CD4-positive, CD25-positive, alpha-beta regulatory T cell (primary cell): ENCODE measurements at regions not wholly inside any gene's neighbourhood (a gene's known extent, or its start where the extent isn't known, plus 50 kb on each side); places are given as distances from the start of the nearest gene placed in this dataset.

Experiments
- ATAC-seq, 2 donors: fragments of 150-1000 bp; cut with Tn5 transposase; one replicate each; pipeline ENCODE4 v1.10.0; 2021; ENCODE audit warnings: low read depth in 2 of 2, moderate number of reproducible peaks in 2 of 2, moderate library complexity in 1 of 2
- DNase-seq, 3 donors: peaks; one replicate each; pipeline versions ENCODE4 v3.0.0 to v3.0.0-alpha.2; 2012 to 2022; ENCODE audit warnings: mixed read lengths in 1 of 3
- H3K27ac ChIP-seq: one replicate; pipeline ENCODE4 v1.7.0; 2013; ENCODE audit warnings: mild to moderate bottlenecking, low read length; ENCODE audit not compliant: insufficient read depth, poor library complexity, severe bottlenecking
- H3K27me3 ChIP-seq: one replicate; pipeline ENCODE4 v1.7.0; 2013; ENCODE audit warnings: low read length; ENCODE audit not compliant: control insufficient read depth, insufficient read depth
- H3K36me3 ChIP-seq: one replicate; pipeline ENCODE4 v1.7.0; 2013; ENCODE audit warnings: mild to moderate bottlenecking, low read length, moderate library complexity; ENCODE audit not compliant: control insufficient read depth, insufficient read depth
- H3K4me1 ChIP-seq: 2 replicates; pipeline ENCODE4 v1.7.0; 2013; ENCODE audit warnings: mild to moderate bottlenecking, low read length; ENCODE audit not compliant: insufficient read depth, control insufficient read depth, poor library complexity, severe bottlenecking
- H3K4me3 ChIP-seq: one replicate; pipeline ENCODE4 v1.7.0; 2013; ENCODE audit warnings: low read depth, mild to moderate bottlenecking, low read length, moderate library complexity
- H3K9me3 ChIP-seq, 2 experiments: 1 replicate in 1 of 2; 2 replicates in 1 of 2; pipeline ENCODE4 v1.7.0; 2013; ENCODE audit warnings: low read length in 2 of 2, mild to moderate bottlenecking in 1 of 2, moderate library complexity in 1 of 2; ENCODE audit not compliant: control insufficient read depth in 2 of 2
- H3K27ac Mint-ChIP-seq, 3 donors: one replicate each; pipeline ENCODE4 v1.8.0; 2020 to 2022; ENCODE audit warnings: mild to moderate bottlenecking in 3 of 3, mixed read lengths in 3 of 3, moderate library complexity in 2 of 3
- H3K27me3 Mint-ChIP-seq: one replicate; pipeline ENCODE4 v1.8.0; 2022; ENCODE audit warnings: mild to moderate bottlenecking, mixed read lengths
- H3K36me3 Mint-ChIP-seq: one replicate; pipeline ENCODE4 v1.8.0; 2020; ENCODE audit warnings: mixed read lengths
- H3K4me1 Mint-ChIP-seq, 4 donors: one replicate each; pipeline ENCODE4 v1.8.0; 2020 to 2022; ENCODE audit warnings: mixed read lengths in 4 of 4, mild to moderate bottlenecking in 1 of 4
- H3K4me3 Mint-ChIP-seq, 4 donors: one replicate each; pipeline ENCODE4 v1.8.0; 2020 to 2022; ENCODE audit warnings: mild to moderate bottlenecking in 4 of 4, mixed read lengths in 4 of 4, moderate library complexity in 3 of 4
- H3K9me3 Mint-ChIP-seq, 7 donors: one replicate each; pipeline ENCODE4 v1.8.0; 2020 to 2022; ENCODE audit warnings: mixed read lengths in 7 of 7, mild to moderate bottlenecking in 3 of 7, moderate library complexity in 2 of 7

DNA sequence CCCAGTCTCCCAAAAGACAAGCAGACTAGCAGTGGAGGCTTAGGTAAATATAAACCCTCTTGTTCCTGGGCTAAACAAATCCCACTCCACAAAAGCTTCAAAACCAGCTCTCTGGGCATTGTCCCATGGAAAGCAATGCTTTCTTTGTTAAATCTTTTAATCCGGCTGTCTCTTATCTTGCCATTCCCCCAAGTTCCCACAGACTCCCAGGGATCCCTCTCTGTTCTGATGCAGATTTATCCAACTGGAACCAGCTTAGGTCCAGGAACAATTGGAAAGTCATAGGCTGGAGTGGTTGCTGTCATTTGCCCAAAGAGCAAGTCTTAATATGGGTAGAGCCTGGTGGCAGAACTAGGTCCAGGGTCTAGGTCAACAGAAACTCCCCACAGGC lies 110.1 kb upstream of the ATP1A1 start:
- Histone ChIP-seq H3K4me3 (no peak overlapping the region), H3K4me1 (no peaks in the 10 kb centered on the region), H3K36me3 (no peaks in the 10 kb centered on the region), H3K9me3 (no peaks in the 10 kb centered on the region), H3K27me3 (no peaks in the 10 kb centered on the region), H3K27ac (no peak overlapping the region)
- peaks cover 3% of the 10 kb centered on the region for H3K36me3 Mint-ChIP-seq
- no peak overlapping the region for H3K4me3 Mint-ChIP-seq
- H3K27ac Mint-ChIP-seq: no peak overlapping the region
- H3K4me1 Mint-ChIP-seq: peaks cover 0 to 34% (median 13%) of the 10 kb centered on the region in 4 donors
- no peak for DNase-seq
- peaks cover 0 to 2% (median 0%) of the 10 kb centered on the region in 7 donors for H3K9me3 Mint-ChIP-seq
- H3K27me3 Mint-ChIP-seq: peaks cover 10% of the 10 kb centered on the region
- no peak for ATAC-seq

DNA sequence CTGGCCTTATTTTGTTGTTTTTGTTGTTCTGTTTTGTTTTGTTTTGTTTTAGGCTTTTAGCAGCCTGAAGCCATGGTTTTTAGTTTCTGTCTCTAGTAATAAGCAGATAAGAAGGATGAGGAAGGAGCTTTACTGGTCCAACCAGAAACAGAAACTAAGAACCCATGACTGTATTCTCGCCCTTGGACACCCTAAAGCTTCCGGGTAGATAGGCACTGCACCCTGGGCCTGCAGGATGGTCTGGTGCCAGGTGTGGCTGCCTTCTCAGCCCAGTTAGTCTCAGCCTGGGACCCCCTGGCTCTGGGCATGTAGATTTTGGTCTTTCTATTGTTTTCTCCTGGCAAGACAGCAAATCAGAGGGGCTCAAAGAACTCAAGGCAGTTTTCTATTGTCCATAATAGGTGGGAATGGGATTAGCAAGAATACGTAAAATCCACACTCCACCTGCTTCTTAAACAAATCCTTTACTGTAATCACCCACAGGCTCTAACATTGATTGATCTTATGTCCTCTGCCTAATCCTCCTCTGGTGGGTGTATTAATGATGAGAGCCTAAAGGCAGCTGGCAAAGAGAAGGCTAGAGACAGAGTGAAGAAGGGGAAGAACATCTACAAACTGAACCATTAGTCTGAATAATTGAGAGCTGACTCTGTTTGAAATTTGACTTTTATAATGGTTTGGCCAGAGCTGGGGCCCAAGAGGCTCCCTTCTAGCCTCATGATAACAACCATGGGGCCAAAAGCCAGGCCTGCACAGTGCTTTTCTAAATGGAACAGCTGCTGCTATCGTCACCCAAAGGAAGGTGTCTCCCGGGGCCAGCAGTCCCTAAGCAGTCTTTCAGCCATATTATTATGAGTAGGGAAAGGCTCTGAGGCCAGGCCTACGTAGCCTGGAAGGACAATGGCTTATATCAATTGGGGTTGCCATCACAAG lies 106.8 kb upstream of the ATP1A1 start:
- no peak for ATAC-seq
- Histone ChIP-seq H3K36me3 (no peaks in the 10 kb centered on the region), H3K9me3 (no peaks in the 10 kb centered on the region), H3K27ac (no peak overlapping the region), H3K4me1 (no peaks in the 10 kb centered on the region), H3K4me3 (no peak overlapping the region), H3K27me3 (no peaks in the 10 kb centered on the region)
- H3K27ac Mint-ChIP-seq: peak overlapping the region in 2 of 3 donors; percentile 40 to 80
- peaks cover 16% of the 10 kb centered on the region for H3K27me3 Mint-ChIP-seq
- DNase-seq: no peak
- H3K9me3 Mint-ChIP-seq: peaks cover 0 to 2% (median 0%) of the 10 kb centered on the region in 7 donors
- H3K36me3 Mint-ChIP-seq: peaks cover 3% of the 10 kb centered on the region
- peaks cover 0 to 27% (median 8%) of the 10 kb centered on the region in 4 donors for H3K4me1 Mint-ChIP-seq
- H3K4me3 Mint-ChIP-seq: no peak overlapping the region

DNA sequence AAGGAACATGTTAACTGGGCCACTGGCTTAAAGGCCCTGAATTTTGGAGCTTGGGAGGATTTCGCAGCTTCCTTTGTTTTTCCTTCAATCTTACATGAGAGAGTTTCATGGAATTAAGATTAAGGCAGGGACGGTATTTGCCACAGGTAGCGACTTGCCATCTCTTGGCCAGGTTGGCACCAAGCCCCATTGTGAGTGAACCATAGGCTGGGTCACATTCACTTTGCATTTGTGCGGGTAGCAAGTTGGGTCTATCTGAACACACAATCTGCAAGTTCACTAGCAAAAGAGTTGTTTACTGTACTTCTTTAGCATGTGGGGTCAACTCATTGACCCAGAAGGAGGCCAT lies 106.2 kb upstream of the ATP1A1 start:
- H3K9me3 Mint-ChIP-seq: peaks cover 0 to 2% (median 0%) of the 10 kb centered on the region in 7 donors
- H3K4me3 Mint-ChIP-seq: no peak overlapping the region
- H3K27me3 ChIP-seq: no peaks in the 10 kb centered on the region
- H3K27ac Mint-ChIP-seq: peak overlapping the region in 1 of 3 donors; percentile 40
- H3K9me3 ChIP-seq: no peaks in the 10 kb centered on the region
- ATAC-seq: no peak
- peaks cover 13% of the 10 kb centered on the region for H3K27me3 Mint-ChIP-seq
- peaks cover 3% of the 10 kb centered on the region for H3K36me3 Mint-ChIP-seq
- H3K4me1 Mint-ChIP-seq: peaks cover 0 to 23% (median 7%) of the 10 kb centered on the region in 4 donors
- no peaks in the 10 kb centered on the region for H3K4me1 ChIP-seq
- H3K36me3 ChIP-seq: no peaks in the 10 kb centered on the region
- DNase-seq: no peak
- no peak overlapping the region for H3K4me3 ChIP-seq
- no peak overlapping the region for H3K27ac ChIP-seq

DNA sequence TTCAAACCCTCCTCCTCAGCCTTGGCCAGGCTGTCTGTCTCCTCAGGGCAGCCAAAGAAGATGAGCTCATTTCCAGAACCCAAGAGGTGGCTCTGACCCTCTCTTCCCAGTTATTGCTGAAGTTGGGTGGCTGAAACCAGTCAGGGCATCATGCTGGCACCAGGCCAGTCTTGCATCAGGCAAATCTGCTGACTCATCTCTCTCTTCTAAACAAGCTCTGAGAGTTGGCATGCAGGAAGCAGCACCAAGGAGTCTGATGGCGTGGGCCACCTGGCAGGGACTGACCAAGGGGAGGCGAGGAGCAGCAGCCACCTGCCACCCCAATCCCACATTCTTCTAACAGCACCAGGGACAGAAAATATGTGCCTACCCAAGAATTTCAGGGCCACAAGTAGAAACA lies 104.8 kb upstream of the ATP1A1 start:
- no peaks in the 10 kb centered on the region for H3K36me3 ChIP-seq
- H3K27ac ChIP-seq: no peak overlapping the region
- peaks cover 0 to 20% (median 5%) of the 10 kb centered on the region in 4 donors for H3K4me1 Mint-ChIP-seq
- no peaks in the 10 kb centered on the region for H3K9me3 ChIP-seq
- peak overlapping the region in 1 of 3 donors; percentile 42 for H3K27ac Mint-ChIP-seq
- no peak overlapping the region for H3K4me3 ChIP-seq
- DNase-seq (peak in 1 of 3 donors; percentile 39), ATAC-seq (peak in 1 of 2 donors; percentile 34)
- no peaks in the 10 kb centered on the region for H3K27me3 ChIP-seq
- H3K4me3 Mint-ChIP-seq: peak overlapping the region in 1 of 4 donors; percentile 50
- H3K9me3 Mint-ChIP-seq: peaks cover 0 to 2% (median 0%) of the 10 kb centered on the region in 7 donors
- H3K36me3 Mint-ChIP-seq: peaks cover 3% of the 10 kb centered on the region
- peaks cover 7% of the 10 kb centered on the region for H3K27me3 Mint-ChIP-seq
- H3K4me1 ChIP-seq: no peaks in the 10 kb centered on the region

DNA sequence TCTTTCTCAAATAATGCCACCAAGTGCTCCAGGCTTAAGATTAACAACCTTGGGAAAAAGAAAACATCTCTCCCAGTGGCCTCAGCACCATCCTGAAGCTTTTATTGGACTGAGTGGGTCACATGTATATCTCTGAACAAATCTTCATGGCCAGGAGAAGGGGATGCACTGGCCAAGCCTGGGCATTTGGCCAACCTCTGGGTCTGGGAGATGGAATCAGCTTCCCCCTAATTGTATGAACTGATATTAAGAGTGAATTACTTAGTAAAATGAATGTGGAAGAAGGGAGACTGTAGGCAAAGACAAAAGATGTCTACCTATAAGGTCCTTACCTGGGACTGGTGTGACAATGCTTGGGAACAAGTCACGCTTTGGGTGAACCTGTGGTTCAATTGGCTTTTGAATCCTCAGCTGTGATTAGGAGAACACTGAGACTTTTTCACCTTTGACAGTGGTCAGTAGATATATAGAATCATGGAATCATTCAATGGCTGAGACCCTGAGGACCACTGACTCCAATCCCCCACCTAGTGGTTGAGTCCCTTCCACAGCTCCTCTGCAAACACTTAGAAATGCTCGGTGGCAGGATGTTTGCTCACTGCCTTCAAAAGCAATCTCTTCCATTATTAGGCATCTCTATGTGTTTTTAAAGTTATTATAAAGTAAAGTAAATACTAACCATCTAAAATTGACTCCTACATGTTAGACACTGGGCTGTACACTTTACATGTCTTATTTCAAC lies 102.6 kb upstream of the ATP1A1 start:
- Mint-ChIP-seq H3K9me3 (peaks cover 0 to 2% (median 0%) of the 10 kb centered on the region in 7 donors), H3K4me1 (peaks cover 0 to 23% (median 5%) of the 10 kb centered on the region in 4 donors), H3K27ac (peak overlapping the region in 2 of 3 donors; percentile 23 to 45), H3K36me3 (peaks cover 3% of the 10 kb centered on the region), H3K27me3 (peaks cover 21% of the 10 kb centered on the region), H3K4me3 (no peak overlapping the region)
- Histone ChIP-seq H3K36me3 (no peaks in the 10 kb centered on the region), H3K4me3 (no peak overlapping the region), H3K27me3 (no peaks in the 10 kb centered on the region), H3K27ac (no peak overlapping the region), H3K4me1 (no peaks in the 10 kb centered on the region), H3K9me3 (no peaks in the 10 kb centered on the region)
- no peak for ATAC-seq
- DNase-seq: no peak

DNA sequence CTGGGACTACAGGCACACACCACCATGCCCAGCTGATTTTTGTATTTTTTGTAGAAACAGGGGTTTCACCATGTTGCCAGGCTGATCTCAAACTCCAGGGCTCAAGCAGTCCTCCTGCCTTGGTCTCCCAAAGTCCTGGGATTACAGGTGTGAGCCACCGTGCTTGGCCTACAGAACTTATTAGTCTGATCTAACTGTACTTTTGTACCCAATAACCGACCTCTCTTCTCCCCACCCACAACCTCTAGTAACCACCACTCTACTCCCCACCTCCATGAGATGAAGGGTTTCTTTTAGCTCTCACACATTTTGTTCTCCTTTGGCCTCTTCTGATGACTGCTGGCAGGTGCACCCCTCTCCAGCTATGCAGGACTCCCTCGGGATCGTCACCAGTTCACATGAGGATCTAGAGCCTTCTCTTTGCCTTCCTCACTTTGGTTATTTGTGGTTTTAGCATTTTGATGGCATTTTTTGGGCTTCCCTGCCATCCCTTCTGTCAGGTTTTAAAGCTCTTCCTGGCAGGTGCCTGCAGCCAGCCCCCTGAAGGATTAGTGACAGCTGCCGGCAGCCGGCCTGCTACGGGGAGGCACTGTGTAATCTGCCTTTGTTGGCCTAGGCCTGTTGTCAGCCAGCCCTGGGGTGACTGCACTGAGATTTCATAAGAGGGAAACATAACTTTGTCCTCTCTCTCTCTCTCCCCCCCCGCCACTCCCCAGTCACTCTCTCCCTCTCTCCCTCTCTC lies 99.8 kb upstream of the ATP1A1 start:
- no peak overlapping the region for H3K4me3 Mint-ChIP-seq
- H3K27ac Mint-ChIP-seq: peak overlapping the region in 1 of 3 donors; percentile 81

DNA sequence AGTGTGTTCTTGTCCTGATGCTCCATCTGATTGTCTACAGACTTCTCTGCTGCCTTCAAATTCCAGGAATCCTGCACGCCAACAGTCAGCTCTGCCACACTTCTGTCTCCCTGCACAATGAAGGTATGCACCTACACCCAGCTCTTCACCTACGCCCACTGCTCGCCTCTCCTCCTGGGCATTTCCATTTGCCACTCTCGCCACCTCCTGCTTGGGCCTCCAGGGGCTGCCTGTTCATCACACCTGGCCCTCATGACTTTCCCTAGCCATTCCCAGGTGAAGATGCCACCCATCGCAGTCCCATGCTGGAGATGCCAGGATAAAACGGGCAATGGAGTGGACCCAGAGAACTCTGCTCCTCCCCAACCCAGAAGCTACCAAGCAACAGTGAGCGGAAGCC lies 96.5 kb upstream of the ATP1A1 start:
- peak overlapping the region in 1 of 4 donors; percentile 58 for H3K4me3 Mint-ChIP-seq

More for the DNA sequence above, 99.8 kb upstream of the ATP1A1 start:
- peaks cover 0 to 10% (median 2%) of the 10 kb centered on the region in 4 donors for H3K4me1 Mint-ChIP-seq
- peaks cover 32% of the 10 kb centered on the region for H3K27me3 Mint-ChIP-seq
- no peaks in the 10 kb centered on the region for H3K36me3 Mint-ChIP-seq
- H3K36me3 ChIP-seq: no peaks in the 10 kb centered on the region
- H3K4me1 ChIP-seq: no peaks in the 10 kb centered on the region
- no peak overlapping the region for H3K27ac ChIP-seq
- no peaks in the 10 kb centered on the region for H3K9me3 ChIP-seq
- no peak overlapping the region for H3K4me3 ChIP-seq
- DNase-seq (no peak), ATAC-seq (no peak)
- H3K9me3 Mint-ChIP-seq: no peaks in the 10 kb centered on the region
- no peaks in the 10 kb centered on the region for H3K27me3 ChIP-seq

More for the DNA sequence above, 96.5 kb upstream of the ATP1A1 start:
- H3K4me1 Mint-ChIP-seq: peaks cover 0 to 6% (median 4%) of the 10 kb centered on the region in 4 donors
- H3K27me3 Mint-ChIP-seq: peaks cover 44% of the 10 kb centered on the region
- ATAC-seq: no peak
- H3K27me3 ChIP-seq: peaks cover 2% of the 10 kb centered on the region
- H3K36me3 Mint-ChIP-seq: no peaks in the 10 kb centered on the region
- H3K36me3 ChIP-seq: no peaks in the 10 kb centered on the region
- no peak overlapping the region for H3K27ac Mint-ChIP-seq
- no peak overlapping the region for H3K4me3 ChIP-seq
- no peak overlapping the region for H3K27ac ChIP-seq
- H3K9me3 ChIP-seq: no peaks in the 10 kb centered on the region
- H3K4me1 ChIP-seq: no peaks in the 10 kb centered on the region
- peaks cover 0 to 5% (median 0%) of the 10 kb centered on the region in 7 donors for H3K9me3 Mint-ChIP-seq
- DNase-seq: no peak
